WTC11 (cell line): ENCODE measurements at regions not wholly inside any gene's neighbourhood (a gene's known extent, or its start where the extent isn't known, plus 50 kb on each side); places are given as distances from the start of the nearest gene placed in this dataset.

Source experiments
- JAZF1 ChIP-seq: fragments of 250-450 bp; sonication (Bioruptor Pico); IDR thresholded peaks from 2 replicates; pipeline ENCODE4 v1.9.0; 2021; ENCODE audit warnings: moderate library complexity, mild to moderate bottlenecking, inconsistent platforms
- JUN ChIP-seq: sonication (generic); formaldehyde crosslinking; IDR thresholded peaks from 2 replicates; pipeline ENCODE4 v1.8.0; 2023; ENCODE audit warnings: mild to moderate bottlenecking, missing genetic modification reagents
- NR2C2 ChIP-seq: sonication (generic); formaldehyde crosslinking; IDR thresholded peaks from 2 replicates; pipeline ENCODE4 v1.8.0; 2022; ENCODE audit warnings: mild to moderate bottlenecking, missing genetic modification reagents
- TP53 ChIP-seq: sonication (generic); formaldehyde crosslinking; IDR thresholded peaks from 2 replicates; pipeline ENCODE4 v1.8.1; 2023; ENCODE audit warnings: mild to moderate bottlenecking, missing genetic modification reagents
- ZNF121 ChIP-seq: sonication (generic); formaldehyde crosslinking; IDR thresholded peaks from 2 replicates; pipeline ENCODE4 v1.8.0; 2023; ENCODE audit warnings: missing genetic modification reagents
- TF ChIP-seq, protein P1 (sequence below): sonication (generic); formaldehyde crosslinking; IDR thresholded peaks from 2 replicates; pipeline ENCODE4 v1.8.0; 2022; ENCODE audit warnings: missing genetic modification reagents
- TF ChIP-seq, protein P2 (sequence below): sonication (generic); formaldehyde crosslinking; IDR thresholded peaks from 2 replicates; pipeline ENCODE4 v1.8.1; 2023; ENCODE audit warnings: mild to moderate bottlenecking, missing genetic modification reagents, moderate library complexity
- TF ChIP-seq, protein P3 (sequence below): fragments of 200-600 bp; IDR thresholded peaks from 2 replicates; pipeline ENCODE4 v1.8.0; 2022; ENCODE audit warnings: antibody characterized with exemption
- TF ChIP-seq, protein P4 (sequence below): sonication (generic); formaldehyde crosslinking; IDR thresholded peaks from 2 replicates; pipeline ENCODE4 v1.8.1; 2023; ENCODE audit warnings: mild to moderate bottlenecking, missing genetic modification reagents, moderate library complexity
- TF ChIP-seq, protein P5 (sequence below): sonication (generic); formaldehyde crosslinking; IDR thresholded peaks from 2 replicates; pipeline ENCODE4 v1.8.1; 2022; ENCODE audit warnings: low read depth, mild to moderate bottlenecking, moderate library complexity, missing genetic modification reagents, borderline replicate concordance

DNA sequence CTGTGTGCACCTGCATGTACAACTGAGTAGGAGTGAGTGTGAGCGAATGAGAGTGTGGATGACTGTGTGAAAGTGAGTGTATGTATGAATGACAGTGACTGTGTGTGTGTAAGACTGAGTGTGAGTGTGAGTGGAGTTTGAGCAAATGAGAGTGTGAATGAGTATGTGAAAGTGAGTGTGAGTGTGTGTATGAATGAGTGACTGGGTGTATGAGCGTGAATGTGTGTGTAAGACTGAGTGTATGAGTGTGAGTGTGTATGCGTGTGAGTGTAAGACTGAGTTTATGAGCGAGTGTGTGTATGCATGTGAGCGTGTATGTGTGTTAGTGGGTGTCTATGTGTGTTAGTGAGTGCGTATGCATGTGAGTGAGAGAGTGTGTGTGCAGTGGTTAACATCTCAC is 220.8 kb downstream of the QKI start:
- TF ChIP-seq, protein P1, sequence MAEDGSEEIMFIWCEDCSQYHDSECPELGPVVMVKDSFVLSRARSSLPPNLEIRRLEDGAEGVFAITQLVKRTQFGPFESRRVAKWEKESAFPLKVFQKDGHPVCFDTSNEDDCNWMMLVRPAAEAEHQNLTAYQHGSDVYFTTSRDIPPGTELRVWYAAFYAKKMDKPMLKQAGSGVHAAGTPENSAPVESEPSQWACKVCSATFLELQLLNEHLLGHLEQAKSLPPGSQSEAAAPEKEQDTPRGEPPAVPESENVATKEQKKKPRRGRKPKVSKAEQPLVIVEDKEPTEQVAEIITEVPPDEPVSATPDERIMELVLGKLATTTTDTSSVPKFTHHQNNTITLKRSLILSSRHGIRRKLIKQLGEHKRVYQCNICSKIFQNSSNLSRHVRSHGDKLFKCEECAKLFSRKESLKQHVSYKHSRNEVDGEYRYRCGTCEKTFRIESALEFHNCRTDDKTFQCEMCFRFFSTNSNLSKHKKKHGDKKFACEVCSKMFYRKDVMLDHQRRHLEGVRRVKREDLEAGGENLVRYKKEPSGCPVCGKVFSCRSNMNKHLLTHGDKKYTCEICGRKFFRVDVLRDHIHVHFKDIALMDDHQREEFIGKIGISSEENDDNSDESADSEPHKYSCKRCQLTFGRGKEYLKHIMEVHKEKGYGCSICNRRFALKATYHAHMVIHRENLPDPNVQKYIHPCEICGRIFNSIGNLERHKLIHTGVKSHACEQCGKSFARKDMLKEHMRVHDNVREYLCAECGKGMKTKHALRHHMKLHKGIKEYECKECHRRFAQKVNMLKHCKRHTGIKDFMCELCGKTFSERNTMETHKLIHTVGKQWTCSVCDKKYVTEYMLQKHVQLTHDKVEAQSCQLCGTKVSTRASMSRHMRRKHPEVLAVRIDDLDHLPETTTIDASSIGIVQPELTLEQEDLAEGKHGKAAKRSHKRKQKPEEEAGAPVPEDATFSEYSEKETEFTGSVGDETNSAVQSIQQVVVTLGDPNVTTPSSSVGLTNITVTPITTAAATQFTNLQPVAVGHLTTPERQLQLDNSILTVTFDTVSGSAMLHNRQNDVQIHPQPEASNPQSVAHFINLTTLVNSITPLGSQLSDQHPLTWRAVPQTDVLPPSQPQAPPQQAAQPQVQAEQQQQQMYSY (CRISPR knock-in tag), result no peak
- TF ChIP-seq, protein P2, sequence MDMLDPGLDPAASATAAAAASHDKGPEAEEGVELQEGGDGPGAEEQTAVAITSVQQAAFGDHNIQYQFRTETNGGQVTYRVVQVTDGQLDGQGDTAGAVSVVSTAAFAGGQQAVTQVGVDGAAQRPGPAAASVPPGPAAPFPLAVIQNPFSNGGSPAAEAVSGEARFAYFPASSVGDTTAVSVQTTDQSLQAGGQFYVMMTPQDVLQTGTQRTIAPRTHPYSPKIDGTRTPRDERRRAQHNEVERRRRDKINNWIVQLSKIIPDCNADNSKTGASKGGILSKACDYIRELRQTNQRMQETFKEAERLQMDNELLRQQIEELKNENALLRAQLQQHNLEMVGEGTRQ, result no peak
- TF ChIP-seq, protein P3, sequence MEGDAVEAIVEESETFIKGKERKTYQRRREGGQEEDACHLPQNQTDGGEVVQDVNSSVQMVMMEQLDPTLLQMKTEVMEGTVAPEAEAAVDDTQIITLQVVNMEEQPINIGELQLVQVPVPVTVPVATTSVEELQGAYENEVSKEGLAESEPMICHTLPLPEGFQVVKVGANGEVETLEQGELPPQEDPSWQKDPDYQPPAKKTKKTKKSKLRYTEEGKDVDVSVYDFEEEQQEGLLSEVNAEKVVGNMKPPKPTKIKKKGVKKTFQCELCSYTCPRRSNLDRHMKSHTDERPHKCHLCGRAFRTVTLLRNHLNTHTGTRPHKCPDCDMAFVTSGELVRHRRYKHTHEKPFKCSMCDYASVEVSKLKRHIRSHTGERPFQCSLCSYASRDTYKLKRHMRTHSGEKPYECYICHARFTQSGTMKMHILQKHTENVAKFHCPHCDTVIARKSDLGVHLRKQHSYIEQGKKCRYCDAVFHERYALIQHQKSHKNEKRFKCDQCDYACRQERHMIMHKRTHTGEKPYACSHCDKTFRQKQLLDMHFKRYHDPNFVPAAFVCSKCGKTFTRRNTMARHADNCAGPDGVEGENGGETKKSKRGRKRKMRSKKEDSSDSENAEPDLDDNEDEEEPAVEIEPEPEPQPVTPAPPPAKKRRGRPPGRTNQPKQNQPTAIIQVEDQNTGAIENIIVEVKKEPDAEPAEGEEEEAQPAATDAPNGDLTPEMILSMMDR, result no peak
- TF ChIP-seq JAZF1 (CRISPR knock-in tag) (no peak), ZNF121 (CRISPR knock-in tag) (no peak), JUN (no peak), TP53 (CRISPR knock-in tag) (no peak), NR2C2 (CRISPR knock-in tag) (no peak)
- TF ChIP-seq, protein P4, sequence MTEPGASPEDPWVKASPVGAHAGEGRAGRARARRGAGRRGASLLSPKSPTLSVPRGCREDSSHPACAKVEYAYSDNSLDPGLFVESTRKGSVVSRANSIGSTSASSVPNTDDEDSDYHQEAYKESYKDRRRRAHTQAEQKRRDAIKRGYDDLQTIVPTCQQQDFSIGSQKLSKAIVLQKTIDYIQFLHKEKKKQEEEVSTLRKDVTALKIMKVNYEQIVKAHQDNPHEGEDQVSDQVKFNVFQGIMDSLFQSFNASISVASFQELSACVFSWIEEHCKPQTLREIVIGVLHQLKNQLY (CRISPR knock-in tag), result no peak
- TF ChIP-seq, protein P5, sequence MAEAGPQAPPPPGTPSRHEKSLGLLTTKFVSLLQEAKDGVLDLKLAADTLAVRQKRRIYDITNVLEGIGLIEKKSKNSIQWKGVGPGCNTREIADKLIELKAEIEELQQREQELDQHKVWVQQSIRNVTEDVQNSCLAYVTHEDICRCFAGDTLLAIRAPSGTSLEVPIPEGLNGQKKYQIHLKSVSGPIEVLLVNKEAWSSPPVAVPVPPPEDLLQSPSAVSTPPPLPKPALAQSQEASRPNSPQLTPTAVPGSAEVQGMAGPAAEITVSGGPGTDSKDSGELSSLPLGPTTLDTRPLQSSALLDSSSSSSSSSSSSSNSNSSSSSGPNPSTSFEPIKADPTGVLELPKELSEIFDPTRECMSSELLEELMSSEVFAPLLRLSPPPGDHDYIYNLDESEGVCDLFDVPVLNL, result no peak
